Activated CD4-positive, alpha-beta T cell treated with anti-CD3 and anti-CD28 coated beads, Interleukin-2, Interleukin-4, amounts not matched to agents 100 ng/mL and 50 ng/mL, durations not matched to agents 16 hours and 8 hours (primary cell): ENCODE measurements at regions not wholly inside any gene's neighbourhood (a gene's known extent, or its start where the extent isn't known, plus 50 kb on each side); places are given as distances from the start of the nearest gene placed in this dataset.
"Not testable (repeated sequence)": the region's sequence is repeated elsewhere in the genome, so short reads cannot be mapped to it uniquely, and the experiment has no call there.

ENCODE experiments used
- DNase-seq: peaks from one replicate; pipeline ENCODE4 v3.0.0-alpha.2; 2020; ENCODE audit warnings: low spot score

DNA sequence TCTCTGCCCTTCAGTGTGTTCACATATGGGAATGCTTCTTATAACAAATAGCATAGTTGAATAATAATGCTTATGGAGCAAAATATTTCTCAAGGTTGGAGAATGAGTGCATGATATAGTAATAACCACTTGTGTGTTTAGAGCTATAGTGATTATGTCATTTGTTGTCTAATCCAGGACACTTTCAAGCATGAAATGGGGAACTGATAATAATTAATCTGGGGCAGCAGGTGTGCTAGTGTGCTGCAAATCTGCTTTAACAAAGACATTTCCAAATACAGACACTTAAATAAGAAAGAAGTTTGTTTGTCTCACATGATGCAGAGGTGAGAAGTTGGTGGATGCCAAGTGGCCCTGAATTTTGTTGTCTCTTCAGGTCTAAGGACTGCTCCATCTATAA is 579.3 kb upstream of the GRM7 start:
- no peak for DNase-seq

DNA sequence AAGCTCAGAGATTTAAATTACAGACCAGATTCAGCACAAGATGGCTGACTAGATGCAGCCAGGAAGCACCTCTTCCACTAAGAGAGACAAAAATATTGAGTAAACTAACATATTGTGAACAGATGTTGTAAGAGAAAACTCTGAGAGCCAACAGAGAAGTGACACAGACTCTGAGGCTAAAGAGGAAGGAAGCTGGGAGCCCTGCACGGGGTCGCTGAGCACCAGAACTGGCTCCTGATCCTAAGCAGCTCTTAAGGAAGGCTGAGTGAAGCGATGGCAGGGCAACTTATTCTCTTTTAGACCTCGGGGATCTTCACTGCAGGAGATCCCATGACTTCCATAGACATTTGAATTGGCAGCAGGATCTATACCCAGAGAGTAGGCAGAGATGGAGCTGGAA is 578.0 kb upstream of the GRM7 start:
- no peak for DNase-seq

DNA sequence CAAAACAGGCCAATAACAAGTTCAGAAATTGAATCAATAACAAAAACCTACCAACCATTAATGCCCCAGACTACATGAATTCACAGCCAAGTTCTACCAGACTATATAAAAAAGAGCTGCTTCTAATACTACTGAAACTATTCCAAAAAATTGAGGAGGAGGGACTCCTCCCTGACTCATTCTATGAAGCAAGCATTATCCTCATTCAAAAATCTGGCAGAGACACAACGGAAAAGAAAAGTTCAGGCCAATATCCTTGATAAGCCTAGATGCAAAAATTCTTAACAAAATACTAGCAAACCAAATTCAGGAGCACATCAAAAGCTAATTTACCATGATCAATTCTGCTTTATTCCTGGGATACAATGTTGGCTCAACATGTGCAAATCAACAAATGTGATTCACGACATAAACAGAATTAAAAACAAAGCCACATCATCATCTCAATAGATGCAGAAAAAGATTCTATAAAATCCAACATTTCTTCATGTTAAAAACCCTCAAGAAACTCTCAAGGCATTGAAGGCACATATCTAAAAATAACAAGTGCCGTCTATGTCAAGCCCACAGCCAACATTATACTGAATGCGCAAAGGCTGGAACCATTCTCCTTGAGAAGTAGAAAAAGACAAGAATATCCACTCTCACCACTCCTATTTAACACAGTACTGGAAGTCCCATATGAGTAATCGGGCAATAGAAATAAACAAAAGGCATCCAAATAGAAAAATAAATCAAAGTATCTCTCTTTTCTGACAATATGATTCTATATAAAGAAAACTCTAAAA is 573.6 kb upstream of the GRM7 start:
- DNase-seq = no peak

DNA sequence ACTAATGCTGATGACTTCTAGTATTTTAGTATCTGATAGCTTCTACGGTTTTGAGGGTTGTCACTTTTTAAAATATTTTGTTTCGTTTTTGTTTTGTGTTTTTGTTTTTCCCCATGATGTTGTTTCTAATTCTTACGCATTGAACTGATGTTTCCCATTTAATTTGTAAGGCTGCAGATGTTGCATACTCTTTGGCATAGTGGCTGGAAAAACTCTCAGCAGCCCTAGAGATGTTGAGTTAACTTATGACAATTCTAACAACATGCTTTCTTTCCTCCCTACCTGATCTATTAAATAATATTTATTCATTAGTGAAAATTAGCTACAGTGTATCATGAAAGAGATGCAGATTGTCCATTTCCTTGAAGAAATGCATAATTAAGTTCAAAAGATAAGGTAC is 559.3 kb upstream of the GRM7 start:
- no peak for DNase-seq

DNA sequence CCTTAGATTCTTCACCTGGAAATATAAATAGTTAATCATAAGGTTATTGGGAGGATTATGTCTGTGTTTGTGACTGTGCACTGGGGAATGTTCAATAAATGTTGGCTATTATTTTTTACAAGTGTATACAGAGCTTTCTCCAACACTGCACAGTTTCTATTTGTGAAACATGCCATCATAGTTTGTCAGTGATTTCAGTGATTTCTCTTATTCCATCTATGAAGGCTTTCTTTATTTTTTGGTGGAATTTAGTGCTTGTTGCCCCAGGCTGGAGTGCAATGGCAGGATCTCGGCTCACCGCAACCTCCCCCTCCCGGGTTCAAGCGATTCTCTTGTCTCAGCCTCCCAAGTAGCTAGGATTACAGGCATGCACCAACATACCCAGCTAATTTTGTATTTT is 545.0 kb upstream of the GRM7 start:
- DNase-seq = no peak

DNA sequence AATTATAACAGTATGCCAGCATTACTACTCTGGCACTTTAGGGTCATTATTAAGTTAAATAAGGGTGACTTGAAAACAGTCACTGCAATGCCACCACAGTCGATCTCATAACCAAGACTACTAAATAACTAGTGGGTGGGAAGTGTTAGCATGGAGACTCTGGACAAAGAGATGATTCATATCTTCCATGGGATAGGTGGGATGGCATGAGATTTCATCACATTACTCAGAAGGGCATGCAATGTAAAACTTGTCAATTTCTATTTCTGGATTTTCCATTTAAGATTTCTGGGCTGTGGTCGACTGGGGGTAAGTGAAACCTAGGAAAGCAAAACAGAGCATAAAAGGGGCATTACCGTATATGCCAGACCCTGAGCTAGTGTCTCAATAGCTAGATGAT is 538.9 kb upstream of the GRM7 start:
- DNase-seq = no peak

DNA sequence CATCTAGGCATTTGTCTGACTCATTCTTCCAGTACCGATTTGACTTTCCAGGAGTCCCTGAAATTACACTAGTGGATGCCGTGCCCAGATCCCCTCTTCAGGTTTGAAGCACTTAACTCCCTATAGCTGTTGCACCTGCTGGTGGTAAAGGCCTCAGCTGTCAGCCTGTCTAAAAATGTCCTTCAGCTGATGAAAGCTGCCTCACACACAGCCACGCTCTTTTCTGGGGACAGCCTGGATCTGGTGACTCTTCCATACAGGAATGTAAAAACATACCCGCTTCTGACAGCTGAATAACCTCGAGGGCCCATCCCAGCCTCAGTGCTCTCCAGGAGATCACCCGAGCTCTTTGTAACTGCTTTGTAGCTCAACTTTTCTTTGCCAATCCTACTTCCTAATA is 534.1 kb upstream of the GRM7 start:
- no peak for DNase-seq

DNA sequence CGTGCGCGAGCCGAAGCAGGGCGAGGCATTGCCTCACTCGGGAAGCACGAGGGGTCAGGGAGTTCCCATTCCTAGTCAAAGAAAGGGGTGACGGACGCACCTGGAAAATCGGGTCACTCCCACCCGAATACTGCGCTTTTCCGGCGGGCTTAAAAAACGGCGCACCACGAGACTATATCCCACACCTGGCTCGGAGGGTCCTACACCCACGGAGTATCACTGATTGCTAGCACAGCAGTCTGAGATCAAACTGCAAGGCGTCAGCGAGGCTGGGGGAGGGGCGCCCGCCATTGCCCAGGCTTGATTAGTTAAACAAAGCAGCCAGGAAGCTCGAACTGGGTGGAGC is 520.0 kb upstream of the GRM7 start:
- not testable (repeated sequence) for DNase-seq

DNA sequence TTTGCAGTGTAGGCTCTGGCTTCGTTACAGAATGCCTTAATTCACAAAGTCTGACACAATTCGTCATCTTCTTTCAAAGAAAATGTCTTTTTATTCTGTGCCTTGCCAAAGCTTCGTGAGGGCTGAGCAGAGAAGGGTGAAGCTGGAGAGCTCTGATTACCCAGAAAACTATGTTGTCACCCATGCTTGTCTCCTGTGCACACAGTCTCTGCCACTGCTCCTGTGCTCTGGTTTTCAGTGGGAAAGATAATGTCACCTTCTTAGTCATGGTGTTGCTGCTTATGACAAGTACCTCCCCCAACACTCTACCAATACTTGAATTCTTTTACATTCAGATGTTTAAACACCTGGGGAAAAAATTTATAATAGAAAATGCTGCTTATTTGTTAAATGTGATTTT is 509.2 kb upstream of the GRM7 start:
- no peak for DNase-seq

DNA sequence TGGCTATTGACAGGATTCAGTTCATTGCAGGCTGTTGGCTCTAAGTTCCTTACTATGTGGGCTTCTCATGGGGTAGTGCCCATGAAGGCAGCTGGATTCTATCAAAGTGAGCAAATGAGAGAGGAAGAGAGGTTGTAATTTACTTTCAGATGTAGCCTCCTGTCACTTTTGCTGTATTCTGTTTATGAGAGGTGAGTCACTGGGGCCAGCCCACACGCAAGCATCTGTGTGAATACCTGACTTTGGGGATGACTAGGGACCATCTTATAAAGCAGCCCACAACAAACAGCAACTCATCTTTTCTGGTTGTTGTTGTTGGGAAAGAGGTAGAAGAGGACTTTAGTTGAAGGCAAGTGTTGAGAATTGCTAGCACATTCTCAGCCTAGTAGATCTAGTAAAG is 506.3 kb upstream of the GRM7 start:
- no peak for DNase-seq

DNA sequence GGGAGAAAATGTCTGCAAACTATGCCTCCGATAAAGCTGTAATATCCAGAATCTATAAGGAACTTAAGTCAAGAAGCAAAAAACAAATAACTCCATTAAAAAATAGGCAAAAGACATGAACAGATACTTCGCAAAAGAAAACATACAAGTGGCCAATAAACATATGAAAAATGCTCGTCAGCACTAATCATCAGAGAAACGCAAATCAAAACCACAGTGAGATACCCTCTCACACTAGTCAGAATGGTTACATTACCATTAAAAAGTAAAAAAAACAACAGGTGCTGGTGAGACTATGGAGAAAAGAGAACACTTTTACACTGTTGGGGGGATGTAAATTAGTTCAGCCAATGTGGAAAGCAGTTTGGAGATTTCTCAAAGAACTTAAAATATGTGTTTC is 498.5 kb upstream of the GRM7 start:
- no peak for DNase-seq

DNA sequence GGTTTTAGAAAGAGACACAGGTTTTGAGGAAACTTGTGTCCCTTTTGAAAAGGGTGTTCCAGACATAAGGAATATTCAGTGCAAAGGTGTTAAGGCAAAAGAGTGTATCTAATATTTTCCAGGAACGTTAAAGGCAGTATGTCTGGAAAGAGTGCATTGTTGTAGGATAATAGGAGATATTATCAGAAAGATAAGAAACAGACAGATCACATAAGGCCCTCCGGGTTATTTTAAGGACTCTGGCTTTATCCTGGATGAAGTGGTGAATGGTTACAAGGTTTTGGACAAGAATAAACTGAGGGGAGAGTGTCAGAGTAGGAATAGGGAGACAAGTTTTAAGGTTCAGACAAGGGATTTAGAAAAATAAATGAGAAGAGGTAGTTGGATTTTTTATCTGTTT is 493.7 kb upstream of the GRM7 start:
- no peak for DNase-seq

DNA sequence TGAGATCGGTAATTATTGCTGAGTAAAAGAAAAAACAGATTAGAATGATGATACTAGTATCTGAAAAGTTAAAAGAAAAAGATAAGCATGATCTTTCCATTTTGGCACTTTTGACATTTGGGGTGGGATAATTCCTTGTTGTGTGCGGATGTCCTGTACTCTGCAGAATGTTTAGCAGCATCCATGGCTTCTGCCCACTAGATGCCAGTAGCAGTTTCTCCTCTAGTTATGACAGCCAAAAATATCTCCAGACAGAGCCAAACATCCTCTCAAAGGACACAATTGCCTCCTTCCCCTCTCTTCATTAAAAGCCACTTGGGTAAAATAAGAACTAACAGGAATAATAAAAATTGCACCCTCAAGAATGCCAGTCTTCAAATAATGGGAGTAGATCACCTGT is 468.8 kb upstream of the GRM7 start:
- DNase-seq = no peak

DNA sequence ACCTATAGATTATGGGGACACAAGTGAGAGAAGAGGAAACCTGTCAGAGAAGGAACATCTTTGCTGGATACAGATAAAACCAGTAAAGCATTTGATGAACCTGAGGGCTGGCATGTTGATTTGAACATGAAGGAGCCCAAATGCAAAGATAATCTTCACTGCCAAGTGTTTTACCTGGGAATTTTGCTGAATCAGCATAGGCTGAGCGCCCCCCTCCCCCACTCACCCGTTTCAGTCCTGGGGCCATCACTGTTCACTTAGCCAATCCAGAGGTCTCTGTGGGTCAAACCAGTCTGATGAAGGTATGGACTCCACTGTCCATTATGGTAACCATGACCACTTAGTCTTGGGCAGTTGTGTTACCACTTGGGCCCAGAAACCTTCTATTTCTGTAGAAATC is 466.0 kb upstream of the GRM7 start:
- no peak for DNase-seq

DNA sequence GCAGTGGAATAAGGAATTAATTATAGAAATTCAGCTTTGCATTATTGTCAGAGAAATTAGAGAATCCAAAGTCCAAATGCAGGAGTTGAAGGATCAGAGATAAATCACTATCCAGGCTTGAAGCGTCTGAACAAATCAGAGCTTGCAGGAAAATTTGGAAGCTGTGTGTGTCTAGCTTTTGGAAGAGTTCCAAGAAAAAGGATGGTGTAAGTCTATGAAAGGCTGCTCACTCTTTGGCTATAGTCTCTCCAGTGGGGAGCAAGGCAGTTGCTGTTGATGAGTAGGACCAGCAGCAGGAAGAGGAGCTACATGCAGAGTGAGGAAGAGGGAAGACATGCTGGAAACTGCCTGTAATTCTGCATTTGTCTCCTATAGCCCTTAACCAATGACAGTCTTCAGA is 464.3 kb upstream of the GRM7 start:
- no peak for DNase-seq

DNA sequence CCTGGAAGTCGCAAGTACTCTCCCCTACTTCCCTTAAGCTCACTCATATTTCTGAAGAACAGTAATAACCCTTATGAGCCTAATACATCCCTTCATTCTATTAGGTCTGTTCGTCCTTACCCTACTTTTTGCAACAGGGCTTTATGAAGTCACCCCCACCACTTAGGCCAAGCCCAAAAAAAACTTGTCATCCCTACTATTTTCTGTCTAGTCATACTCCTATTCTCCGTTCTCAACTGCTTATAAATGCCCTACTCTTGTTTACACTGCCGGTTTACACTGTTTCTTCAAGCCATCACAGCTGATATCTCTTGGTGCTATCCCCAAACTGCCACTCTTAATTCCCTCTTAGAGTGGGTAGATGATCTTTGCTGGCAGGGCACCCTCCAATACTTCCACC is 458.2 kb upstream of the GRM7 start:
- DNase-seq = not testable (repeated sequence)

DNA sequence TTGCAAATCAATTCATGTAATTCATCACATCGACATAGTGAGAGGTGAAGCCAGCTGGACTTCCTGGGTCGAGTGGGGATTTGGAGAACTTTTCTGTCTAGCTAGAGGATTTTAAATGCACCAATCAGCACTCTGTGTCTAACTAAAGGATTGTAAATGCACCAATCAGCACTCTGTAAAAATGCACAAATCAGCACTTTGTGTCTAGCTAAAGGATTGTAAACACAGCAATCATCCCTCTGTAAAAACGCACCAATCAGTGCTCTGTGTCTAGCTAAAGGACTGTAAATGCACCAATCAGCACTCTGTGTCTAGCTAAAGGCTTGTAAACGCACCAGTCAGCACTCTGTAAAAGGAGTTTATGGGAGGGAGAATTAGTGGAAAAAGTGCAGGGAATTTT is 454.0 kb upstream of the GRM7 start:
- not testable (repeated sequence) for DNase-seq

DNA sequence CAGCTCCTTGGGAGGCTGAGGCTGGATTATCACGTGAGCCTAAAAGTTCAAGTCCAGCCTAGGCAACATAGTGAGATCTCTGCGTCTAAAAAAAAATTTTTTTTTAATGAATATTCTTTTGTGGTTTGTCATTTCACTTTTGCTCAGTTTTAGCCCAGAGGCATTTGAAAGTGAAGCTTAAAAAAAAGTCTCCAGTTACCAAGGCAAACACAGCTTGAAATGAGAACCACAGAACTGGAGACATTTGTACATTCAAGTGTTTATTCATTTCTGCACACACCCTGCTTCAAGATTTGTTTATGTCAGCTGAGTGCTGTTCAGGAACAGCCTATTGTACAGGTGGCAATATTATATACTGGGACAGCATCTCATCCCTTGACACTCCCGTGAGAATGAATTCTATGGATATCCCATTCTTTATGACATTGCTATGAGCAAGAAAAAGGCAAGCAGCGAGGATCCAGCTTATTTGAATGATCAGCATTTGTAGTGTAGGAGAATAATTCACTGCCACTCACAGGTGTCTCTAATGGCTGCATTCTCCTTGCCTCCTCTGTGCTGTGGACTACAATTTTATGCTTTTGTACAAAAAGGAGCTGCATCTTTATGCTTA is 444.8 kb upstream of the GRM7 start:
- DNase-seq = no peak

DNA sequence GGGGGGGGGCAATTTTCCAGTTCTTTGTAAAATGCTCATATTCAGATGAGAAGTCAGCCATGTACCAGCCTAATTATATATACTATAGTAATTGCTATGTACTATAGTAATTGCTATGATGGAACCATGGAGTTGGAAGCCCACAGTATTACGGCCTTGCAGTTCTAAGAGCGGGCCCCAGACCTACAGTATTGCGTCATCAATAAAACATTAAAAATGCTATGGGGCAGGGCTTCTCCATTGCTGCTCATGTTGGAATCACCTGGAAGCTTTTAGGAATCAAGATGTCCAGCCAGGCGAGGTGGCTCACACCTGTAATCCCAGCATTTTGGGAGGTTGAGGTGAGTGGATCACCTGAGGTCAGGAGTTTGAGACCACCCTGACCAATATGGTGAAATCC is 443.7 kb upstream of the GRM7 start:
- DNase-seq = no peak

DNA sequence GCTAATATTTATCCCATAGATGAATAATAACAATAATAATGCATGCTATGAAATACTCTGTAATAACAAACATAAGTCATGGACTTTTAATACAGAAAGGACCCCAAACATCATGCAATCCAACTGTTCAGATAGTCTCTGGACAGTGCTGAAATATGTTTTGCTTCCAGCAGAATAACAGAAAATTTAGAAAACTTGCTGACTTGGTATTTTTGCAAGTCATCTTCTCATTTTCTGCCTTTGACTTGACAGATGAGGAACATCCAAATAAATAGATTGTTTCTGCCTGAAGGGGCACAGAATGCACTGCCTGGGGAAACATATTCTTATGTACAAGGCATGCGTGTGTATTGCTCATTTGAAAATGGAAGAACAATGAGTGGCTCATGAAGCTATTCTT is 442.4 kb upstream of the GRM7 start:
- no peak for DNase-seq

DNA sequence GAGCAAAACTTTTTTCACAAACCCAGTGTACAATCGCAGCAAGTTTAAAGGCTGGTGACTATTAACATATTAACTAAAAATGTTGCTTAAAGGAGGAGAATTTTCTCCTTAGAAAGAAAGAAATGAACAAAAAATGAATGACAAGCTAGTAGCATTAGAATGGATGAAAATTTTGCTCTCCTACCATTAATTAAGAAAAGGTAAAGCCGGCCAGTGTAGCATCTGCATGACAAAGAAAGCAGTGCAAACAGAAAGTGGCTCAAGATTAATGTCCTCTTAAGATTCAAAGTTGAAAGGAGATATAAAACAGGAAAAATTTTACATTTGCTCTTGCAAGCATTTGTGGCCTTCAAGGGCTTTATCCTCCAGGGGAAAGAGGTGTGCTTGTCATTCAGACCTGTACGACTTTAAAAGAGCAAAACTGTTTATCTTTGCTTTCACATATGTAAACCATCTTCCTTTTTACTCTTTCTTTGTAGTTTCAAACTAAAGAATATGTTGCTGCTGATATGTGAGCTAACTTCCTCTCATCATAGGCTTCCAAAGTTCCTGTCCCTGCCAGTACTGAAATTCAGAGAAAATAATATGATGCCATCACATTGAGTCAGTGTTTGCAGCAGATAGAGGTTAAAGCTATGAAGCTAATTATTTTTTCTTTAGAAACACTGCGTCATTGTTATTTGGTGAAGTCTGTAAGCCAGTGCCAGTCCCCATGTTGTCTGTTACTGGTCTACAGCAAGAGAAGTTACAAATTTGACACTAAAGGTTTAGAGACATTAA is 439.1 kb upstream of the GRM7 start:
- DNase-seq = no peak

DNA sequence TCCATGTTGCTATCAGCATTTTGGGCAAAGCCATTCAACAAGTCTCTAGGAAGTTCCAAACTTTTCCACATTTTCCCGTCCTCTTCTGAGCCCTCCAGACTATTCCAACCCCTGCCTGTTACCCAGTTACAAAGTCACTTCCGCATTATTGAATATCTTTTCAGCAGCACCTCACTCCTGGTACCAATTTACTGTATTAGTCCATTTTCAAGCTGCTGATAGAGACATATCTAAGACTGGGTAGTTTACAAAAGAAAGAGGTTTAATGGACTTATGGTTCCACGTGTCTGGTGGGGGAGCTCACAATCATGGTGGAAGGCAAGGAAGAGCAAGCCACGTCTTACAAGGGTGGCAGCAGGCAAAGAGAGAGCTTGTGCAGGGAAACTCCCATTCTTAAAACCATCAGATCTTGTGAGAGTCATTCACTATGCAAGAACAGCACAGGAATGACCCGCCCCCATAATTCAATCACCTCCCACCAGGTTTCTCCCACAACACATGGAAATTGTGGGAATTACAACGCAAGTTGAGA is 435.6 kb upstream of the GRM7 start:
- DNase-seq = no peak

DNA sequence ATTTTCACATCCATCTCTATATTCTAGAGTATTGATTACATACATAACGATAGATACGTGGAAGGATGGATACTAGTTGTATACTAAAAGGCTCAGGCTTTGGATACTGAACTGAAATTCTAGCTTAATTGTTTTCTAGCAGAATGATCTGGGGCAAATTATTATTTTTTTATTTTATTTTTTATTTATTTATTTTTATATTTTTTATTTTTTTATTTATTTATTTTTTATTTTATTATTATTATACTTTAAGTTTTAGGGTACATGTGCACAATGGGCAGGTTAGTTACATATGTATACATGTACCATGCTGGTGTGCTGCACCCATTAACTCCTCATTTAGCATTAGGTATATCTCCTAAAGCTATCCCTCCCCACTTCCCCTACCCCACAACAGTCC is 432.6 kb upstream of the GRM7 start:
- not testable (repeated sequence) for DNase-seq
